HG03097 (cell line): ENCODE measurements at regions not wholly inside any gene's neighbourhood (a gene's known extent, or its start where the extent isn't known, plus 50 kb on each side); places are given as distances from the start of the nearest gene placed in this dataset.

Experiments used
- ATAC-seq: cut with Tn5 transposase; IDR thresholded peaks from one replicate; pipeline ENCODE4 v1.9.1; 2021; ENCODE audit not compliant: unreplicated experiment, low FRiP score

DNA sequence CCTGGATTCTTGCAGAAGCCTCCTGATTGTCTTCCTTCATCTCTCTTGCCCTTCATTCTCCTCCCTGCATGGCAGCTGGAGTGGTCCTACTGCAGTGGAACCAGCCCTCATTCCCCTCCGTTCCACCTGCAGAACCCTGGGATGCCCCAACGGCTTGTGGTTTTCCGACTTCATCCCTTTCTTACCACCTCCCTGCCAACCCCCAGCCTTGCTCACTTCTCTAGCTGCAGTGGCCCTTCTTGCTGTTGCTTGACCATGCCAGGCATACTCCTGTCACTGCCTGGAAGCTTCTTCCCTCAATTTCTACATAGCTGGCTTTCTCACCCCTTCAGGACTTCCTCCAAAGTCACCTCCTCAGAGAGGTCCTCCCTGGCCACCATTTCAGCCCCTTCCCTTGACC lies 123.3 kb downstream of the BEGAIN start:
- ATAC-seq, result no peak

DNA sequence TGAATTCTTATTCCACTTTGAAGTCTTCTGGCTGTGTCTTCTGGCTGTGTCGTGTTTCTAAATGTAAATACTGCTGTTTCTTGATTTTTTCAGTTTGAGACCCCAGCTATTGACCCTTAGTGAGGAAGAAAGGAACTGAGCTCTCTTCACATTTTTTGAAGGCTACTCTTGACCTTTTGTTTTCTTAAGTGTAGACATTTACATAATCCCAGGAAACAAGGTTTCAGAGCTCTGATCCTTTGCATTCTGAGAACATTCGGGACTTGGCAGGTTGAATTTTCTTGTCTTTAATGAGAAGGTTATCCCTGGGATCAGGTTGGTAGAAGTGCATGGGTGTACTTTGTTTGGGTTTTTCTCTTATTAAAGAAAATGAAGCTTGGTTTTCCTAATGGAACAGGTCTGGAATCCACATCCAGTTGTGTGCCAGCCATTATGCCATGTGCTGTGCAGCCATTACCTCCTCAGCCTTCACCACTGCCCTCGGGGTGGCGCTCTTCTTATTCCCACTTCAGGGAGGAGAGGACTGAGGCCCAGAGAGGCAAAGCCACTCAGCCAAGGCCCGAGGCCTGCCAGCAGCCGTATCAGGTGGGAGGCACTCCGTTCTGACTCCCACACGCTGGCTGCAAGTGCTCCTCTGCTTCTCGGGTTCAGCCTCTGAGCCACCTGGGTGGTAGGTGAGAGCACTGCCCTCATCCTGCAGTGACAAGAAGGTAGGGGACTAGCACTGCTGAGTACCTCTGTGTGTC lies 120.9 kb downstream of the BEGAIN start:
- no peak for ATAC-seq

DNA sequence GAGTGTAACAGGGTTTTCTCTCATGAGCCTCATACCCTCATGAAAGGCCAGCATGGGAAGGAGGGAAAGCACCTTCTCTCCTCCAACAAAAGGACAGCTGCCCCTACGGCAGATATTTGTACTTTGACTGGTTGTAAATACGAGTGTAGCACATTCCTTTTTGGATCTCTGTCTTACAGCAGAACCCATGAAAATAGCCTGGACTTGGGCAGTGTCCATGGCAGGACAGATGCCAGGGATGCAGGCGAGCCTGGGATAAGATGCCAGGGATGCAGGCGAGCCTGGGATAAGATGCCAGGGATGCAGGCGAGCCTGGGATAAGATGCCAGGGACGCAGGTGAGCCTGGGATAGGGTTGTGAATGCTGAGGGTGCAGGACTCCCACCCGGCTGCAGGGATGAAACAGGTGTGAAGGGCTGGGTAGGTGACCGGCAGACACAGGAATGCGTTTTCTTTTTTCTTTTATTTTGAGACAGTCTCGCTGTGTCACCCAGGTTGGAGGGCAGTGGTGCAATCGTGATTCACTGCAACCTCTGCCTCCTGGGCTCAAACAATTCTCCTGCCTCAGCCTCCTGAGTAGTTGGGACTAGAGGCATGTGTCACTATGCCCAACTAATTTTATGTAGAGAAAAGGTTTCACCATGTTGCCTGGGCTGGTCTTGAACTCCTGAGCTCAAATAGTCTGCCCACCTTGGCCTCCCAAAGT lies 120.0 kb downstream of the BEGAIN start:
- ATAC-seq, result no peak

DNA sequence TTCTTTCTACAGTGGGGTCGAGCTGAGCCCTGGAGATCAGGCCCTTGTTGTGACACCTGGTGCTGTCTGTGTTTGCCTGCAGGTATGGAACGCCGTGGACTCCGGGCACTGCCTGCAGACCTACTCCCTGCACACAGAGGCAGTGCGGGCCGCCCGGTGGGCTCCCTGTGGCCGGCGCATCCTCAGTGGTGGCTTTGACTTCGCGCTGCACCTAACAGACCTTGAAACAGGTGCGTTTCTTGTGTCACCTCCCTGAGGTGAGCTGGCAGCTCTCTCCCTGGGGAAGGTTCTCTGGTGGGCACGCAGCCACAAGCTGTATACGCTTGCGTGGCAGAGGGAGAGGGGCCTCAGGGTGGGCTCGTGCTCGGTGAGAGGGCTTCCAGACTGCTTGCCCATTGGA lies 119.3 kb downstream of the BEGAIN start:
- no peak for ATAC-seq

DNA sequence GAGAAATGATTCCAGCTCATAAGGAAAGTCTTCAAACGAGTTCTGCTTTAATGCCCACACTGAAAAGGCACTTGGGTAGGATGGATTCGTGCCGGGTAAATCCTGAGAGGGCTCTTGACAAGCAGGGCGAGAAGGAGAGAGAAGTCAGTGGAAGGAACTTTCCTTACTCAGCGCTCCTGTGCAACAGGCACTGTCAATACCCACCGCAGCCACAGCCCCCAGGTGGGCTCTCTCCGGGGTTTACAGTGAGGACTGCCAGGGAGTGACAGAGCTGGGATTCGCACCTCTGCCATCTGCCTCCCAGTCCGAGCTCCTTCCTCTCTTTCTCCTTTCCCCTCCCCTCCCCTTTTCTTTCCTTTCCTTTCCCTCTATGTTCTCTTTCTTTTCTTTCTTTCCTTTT lies 118.7 kb downstream of the BEGAIN start:
- ATAC-seq, result no peak

DNA sequence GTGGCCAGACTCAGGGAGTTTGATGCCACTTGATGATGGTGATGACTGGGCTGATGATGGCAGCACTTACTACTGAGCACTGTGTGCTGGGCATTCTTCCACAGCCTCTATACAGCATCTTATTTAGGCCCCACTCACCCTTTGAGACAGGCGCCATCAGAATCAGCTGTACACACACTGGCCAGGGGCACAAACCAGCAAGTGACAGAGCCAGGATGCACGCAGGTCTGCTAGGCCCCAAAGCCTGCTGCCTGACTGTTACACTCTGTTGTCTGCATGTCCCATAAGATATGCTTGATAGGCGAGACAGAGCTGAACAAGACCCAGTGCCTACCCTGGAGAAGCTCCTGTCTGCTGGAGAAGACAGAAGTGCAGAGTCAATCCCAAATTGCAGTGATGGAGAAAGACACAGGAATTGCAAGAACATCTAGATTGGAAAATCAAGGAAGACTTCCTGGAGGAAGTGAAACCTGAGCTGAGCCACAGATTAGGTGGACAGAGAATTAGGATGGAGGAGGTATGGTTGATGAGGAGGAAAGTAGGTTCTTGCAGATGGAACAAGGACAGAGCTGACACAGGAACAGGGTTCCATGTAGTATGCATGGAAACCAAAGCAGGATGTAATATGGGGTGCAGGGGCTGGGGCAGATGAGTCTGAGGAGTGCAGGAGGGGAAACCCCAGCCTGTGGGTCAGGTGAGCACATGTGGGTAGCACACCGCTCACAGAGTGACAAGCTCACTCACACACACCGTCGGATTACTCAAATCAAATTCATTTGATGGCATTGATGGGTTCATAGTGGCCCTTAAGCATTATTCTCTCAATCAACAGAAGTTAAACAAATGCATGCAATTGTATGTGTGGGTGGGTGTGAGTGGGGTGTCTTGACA lies 117.3 kb downstream of the BEGAIN start:
- no peak for ATAC-seq

DNA sequence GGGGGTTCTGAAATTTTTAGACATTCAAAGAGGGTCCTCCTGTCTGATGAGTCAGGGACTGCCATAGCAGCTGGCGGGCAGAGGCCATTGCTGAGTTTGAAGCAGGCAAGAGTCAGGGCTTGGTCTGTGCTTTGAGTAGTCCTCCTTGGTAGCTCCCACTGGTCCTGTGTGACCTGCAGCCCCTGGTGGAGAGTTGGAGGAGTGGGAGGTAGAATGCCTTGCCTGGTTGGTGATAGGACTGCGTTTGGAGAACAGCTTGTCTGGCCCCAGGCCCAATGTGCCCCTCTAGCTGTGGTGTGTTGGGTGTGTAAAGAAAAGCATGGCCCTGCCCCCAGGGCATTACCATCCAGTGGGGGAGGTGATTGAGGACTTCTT lies 116.7 kb downstream of the BEGAIN start:
- no peak for ATAC-seq

DNA sequence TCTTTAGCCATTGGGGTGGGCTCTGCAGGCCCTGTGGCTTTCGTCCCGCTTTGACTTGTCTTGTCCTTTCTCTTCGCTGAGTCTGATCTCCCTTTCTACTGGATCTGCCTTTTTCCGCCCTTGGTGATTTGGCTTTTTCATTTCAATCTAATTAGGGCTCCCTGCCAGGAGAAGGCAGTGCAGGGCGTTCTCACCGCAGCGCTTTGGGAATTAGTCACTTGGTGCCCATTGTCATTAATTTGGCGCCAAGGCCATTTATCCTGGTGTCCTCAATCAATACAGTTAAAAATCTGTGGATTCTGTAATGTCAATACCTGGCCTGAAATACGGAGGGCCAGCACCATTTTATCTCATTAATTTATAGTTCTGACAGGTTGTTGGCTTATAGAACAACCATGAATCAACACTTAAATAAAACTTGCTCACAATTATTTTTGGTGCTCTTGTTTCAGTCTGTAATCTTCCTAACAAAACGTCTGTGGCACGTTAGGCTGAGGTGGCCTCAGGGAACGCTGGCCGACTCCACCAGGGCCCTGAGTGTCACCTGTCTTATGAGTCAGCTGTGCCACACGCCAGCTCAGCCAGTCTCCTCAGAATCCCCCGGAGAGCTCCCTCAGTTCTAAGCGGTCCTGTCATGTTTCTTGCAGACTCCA lies 115.7 kb downstream of the BEGAIN start:
- no peak for ATAC-seq

DNA sequence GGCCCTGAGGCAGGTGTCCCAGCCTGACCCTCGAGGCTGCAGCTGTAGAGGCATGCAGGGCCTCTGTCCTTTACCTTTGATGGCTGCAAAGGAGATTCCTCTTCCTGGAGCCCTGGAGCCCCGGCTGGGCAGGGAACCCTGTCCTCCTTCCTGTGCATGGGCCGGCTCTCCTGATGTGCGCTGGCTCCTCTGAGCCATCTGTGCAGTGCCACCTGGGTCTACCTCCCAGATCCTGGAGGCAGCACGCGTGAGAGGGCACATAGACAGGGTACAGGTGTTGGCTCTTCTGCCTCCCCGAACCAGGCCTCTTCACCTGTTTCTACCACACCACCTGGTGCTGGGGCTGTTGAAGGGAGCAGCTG lies 115.1 kb downstream of the BEGAIN start:
- ATAC-seq, result no peak

DNA sequence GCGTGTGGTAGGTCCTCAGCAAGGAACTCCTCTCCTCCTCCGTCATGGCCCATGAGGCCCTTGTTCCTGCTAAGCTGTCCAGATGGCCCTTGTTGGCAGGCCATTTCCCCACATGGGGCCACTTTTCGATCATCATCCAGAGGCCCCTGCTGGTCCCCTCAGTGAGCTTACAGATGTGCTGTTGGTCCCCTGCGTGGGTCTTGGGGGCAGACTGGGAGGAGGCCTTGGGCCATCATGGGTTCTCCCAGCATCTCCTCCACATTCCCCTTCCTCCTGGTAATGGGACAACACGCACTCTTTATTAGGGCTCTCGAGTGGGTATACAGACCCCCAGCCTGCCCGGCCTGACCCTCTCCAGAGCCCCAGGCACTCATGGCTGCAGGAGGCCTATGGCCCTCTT lies 114.7 kb downstream of the BEGAIN start:
- no peak for ATAC-seq

DNA sequence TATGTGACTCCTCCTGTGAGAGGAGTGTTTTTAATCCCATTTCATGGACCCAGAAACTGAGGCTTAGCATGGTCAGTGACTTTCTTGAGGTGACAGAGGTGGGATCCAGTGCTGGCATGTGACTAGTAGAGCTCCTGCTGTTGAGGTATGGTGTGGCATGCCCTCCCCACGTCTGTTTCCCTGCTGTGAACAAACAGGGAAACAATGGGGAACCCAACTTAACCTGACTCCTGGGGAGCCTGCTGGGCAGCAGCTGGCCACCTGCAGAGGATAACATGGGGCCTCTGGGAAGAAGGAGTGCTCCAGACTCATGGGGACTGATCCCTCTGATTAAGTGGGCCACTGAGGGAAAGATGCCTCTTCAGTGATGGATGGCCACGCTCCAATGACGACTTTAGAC lies 114.0 kb downstream of the BEGAIN start:
- no peak for ATAC-seq

DNA sequence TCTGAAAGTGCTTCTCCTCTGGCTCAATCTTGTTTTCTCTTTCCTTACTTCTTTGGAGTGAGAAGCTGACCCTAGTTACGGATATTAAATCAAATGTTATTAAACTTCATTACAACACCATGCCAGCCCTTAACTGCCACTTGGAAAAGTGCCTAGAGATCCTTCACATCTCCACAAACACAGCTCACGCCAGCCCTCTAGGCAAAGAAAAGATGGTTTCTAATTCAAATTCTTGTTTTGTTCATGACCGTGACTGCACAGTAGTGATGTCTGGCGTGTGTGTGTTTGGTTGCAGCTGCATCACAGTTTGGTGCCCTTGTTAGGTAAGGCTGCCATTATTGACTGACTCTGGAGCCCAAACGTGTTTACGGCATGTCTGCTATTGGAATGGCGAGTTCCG lies 113.0 kb downstream of the BEGAIN start:
- ATAC-seq, result no peak

DNA sequence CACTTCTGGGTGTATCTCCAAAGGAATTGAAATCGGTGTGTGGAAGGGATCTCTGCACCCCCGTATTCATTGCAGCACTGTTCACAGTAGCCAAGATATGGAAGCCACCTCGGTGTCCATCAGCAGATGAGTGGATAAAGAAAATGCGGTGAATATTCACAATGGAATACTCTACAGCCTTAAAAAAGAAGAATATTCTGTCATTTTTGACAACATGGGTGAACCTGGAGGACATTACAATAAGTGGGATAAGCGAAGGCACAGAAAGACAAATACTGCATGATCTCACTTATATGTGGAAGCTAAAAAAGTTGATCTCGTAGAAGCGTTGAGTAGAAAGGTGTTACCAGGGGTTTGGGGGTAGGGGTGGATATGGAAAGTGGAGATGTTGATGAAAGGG lies 111.9 kb downstream of the BEGAIN start:
- no peak for ATAC-seq

DNA sequence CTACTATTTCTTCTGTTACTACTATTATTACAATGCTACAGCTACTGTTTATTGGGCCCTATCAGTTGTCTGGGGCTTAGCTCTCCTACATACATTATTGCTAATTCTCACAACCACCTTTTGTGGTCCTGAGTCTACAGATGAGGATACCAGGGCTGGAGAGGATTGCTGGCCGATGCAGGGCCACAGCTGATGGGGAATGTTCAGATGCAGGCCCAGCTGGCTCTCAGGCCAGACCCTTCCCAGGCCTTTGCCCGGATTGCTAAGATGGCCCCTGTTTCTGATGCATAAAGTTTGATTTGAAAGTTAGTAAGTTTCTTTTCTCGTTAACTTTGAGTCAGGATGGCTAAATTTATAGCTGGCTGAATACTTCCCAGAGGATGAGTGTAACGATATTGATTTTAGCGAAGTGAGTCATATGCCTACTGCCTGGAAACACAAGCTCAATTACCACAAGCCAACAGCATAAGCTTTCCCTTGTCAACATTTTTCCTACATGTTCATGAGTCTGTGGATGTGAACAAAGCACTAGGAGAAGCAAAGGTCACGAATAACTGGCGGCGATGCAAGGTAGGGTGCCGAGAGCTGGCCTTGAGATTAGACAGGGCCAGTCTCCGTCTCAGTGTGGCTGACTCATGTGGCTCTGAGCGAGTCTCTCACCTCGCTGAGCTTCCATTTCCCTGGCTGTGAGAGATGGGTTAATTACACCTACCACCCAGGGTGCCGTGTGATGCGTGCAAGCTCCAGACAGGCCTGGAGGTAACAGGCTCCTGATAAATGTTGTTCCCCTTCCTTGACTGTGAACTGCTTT lies 111.0 kb downstream of the BEGAIN start:
- ATAC-seq, result no peak

DNA sequence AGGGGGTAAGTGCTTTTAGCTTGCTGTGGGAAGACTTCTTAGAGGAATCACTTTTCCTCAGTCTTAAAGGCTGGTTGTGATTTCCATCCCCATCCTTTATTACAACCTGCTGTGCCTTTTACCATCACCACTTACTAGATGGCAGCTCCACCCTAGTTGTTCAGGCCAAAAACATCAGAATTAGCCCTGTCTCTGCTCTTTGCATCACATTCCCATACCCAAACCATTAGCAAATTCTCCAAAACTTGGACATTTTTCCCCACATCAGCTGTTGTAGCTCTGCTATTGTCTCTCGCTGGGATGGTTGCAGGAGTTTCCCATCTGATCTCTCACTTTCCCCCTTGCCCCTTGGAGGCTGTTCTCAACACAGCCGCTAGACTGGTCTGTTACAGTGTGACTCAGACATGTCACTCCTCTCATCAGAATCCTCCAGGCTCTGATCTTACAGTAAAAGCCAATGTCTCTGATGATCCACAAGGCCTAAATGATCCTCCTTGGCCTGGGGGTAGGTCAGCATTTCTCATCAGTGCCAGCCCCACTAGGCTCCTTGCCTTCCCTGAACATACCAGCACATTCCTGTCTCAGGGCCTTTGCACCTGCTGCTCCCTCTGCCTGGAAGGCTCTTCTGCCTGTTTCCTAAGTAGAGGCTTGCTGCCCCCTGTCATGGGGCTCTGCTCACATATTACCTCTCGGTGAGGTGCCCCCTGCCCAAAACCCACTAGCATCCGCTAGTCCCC lies 102.5 kb downstream of the BEGAIN start:
- no peak for ATAC-seq

DNA sequence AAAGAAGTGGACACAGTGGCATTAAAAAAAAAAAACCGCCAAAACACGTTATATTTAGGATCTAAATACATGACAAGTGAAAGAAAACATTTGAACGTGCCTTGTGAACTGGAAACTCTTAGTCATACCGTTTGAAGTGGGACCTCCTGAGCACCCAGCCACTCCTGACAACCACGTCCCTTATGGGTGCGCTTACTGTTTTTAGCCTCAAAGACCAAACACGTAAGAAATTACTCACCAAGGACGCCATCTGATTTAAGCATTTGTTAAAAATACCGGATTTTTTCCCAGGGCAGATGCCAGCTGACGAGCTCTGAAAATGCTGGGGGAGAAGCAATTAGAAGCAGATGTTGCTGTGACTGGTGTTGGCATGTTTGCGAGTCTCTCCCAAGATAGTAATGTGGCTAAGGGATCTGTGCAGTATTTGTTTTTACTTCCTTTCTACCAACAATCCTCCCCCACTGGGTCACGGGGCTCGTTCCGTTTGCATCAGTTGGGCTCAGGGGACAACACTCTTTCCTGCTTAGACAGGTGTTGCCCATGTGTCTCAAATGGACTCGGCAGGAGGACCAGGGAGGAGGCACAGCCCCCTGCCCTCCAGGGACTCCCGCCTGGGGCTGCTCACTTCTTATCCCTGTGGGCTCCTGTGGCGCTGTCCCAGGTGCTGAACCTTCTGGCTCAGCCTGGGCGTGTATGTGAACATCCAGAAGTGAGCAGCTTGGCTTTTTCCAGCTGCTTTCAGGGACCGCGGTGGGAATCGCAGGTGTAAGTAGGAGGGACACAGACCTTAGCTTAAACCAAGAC lies 101.0 kb downstream of the BEGAIN start:
- ATAC-seq, result no peak
